WERI-Rb-1 (cell line): ENCODE measurements at regions not wholly inside any gene's neighbourhood (a gene's known extent, or its start where the extent isn't known, plus 50 kb on each side); places are given as distances from the start of the nearest gene placed in this dataset.

Experiments used
- DNase-seq: peaks from one replicate; pipeline ENCODE4 v3.0.0-alpha.2; 2020
- H3K27ac ChIP-seq: fragments of 250-450 bp; sonication (Bioruptor Pico); 2 replicates; pipeline ENCODE4 v1.5.1; 2020; ENCODE audit warnings: mild to moderate bottlenecking, moderate library complexity
- H3K27me3 ChIP-seq: fragments of 250-450 bp; sonication (Bioruptor Pico); 2 replicates; pipeline ENCODE4 v1.5.1; 2021; ENCODE audit warnings: mild to moderate bottlenecking, low read depth, moderate library complexity; ENCODE audit not compliant: insufficient read depth, severe bottlenecking
- H3K36me3 ChIP-seq: fragments of 250-450 bp; sonication (Bioruptor Pico); 2 replicates; pipeline ENCODE4 v1.5.1; 2020; ENCODE audit warnings: mild to moderate bottlenecking, moderate library complexity
- H3K4me3 ChIP-seq: 2 replicates; pipeline ENCODE4 v1.5.1; 2011; ENCODE audit warnings: low read depth, mild to moderate bottlenecking, control low read depth, low read length
- H3K9me3 ChIP-seq: fragments of 250-450 bp; sonication (Bioruptor Pico); 2 replicates; pipeline ENCODE4 v1.5.1; 2021; ENCODE audit warnings: mild to moderate bottlenecking, moderate library complexity; ENCODE audit not compliant: severe bottlenecking
- TF ChIP-seq, protein P1 (sequence below): IDR thresholded peaks from 2 replicates; pipeline ENCODE4 v1.5.1; 2011; ENCODE audit warnings: low read depth, mild to moderate bottlenecking, control low read depth, inconsistent platforms, low read length

DNA sequence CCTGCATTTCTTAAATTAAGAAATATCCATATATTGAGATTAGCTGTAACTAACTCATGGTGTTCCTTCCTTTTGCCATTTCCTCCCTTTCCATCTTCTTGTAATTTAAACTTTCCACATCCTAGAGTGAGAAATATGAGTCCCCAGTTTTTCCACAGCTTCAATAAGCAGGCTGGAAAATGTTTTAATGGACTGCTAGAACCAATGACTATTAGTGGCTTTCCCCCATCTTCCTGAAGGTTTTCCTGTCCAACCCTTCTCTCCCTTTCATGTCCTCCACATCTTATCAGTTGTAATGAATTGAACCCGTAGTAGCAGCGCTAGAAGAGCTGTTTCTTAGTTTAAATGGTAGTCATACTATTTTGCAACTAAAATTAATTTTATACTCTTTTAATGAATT is 145.7 kb downstream of the AHR start:
- H3K36me3 ChIP-seq, result no peaks in the 10 kb centered on the region
- H3K9me3 ChIP-seq, result peaks cover 3% of the 10 kb centered on the region
- no peak overlapping the region for H3K27ac ChIP-seq
- DNase-seq, result no peak
- no peaks in the 10 kb centered on the region for H3K27me3 ChIP-seq
- no peak overlapping the region for H3K4me3 ChIP-seq
- TF ChIP-seq, protein P1, sequence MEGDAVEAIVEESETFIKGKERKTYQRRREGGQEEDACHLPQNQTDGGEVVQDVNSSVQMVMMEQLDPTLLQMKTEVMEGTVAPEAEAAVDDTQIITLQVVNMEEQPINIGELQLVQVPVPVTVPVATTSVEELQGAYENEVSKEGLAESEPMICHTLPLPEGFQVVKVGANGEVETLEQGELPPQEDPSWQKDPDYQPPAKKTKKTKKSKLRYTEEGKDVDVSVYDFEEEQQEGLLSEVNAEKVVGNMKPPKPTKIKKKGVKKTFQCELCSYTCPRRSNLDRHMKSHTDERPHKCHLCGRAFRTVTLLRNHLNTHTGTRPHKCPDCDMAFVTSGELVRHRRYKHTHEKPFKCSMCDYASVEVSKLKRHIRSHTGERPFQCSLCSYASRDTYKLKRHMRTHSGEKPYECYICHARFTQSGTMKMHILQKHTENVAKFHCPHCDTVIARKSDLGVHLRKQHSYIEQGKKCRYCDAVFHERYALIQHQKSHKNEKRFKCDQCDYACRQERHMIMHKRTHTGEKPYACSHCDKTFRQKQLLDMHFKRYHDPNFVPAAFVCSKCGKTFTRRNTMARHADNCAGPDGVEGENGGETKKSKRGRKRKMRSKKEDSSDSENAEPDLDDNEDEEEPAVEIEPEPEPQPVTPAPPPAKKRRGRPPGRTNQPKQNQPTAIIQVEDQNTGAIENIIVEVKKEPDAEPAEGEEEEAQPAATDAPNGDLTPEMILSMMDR, result no peak

GRCh38 chr7:17444673-17445072 is 146.2 kb downstream of the AHR start:
- Histone ChIP-seq H3K9me3 (peaks cover 3% of the 10 kb centered on the region), H3K27ac (no peak overlapping the region), H3K36me3 (no peaks in the 10 kb centered on the region), H3K4me3 (no peak overlapping the region), H3K27me3 (no peaks in the 10 kb centered on the region)
- DNase-seq, result no peak
- TF ChIP-seq, protein P1, result no peak

DNA sequence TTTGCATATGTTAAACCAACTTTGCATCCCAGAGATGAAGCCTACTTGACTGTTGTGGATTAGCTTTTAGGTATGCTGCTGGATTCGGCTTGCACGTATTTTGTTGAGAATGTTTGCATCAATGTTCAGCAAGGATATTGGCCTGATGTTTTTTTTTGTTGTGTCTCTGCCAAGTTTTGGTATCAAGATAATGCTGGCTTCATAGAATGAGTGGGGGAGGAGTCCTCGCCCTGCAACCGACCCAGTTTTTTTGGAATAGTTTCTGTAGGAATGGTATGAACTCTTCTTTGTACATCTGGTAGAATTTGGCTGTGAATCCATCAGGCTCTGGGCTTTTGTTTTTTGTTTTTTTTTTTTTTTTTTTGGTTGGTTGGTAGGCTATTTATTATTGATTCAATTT is 147.9 kb downstream of the AHR start:
- Histone ChIP-seq H3K4me3 (no peak overlapping the region), H3K9me3 (peaks cover 3% of the 10 kb centered on the region), H3K27ac (no peak overlapping the region), H3K27me3 (no peaks in the 10 kb centered on the region), H3K36me3 (no peaks in the 10 kb centered on the region)
- TF ChIP-seq, protein P1, result no peak
- DNase-seq, result no peak

DNA sequence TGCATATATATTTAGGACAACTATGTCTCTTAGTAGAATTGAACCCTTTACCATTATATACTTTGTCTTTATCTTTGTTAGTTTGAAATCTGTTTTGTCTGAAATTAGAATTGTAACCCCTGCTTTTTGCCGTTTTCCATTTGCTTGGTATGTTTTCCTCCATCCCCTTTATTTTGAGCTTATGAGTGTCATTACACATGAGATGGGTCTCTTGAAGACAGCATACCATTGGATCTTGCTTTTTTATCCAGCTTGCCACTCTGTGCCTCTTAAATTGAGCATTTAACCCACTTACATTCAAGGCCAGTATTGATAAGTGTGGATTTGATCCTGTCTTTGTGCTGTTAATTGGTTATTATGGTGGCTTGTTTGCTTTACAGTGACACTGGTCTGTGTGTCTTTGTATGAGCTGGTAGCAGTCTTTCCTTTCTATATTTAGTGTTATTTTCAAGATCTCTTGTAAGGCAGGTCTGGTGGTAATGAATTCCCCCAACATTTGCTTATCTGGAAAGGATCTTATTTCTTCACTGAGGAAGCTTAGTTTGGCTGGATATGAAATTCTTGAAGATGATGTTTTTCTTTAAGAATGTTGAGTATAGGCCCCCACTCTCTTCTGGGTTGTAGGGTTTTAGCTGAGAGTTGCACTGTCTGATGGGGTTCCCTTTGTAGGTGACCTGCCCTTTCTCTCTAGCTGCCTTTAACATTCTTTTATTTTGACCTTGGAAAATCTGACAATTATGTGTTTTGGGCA is 149.5 kb downstream of the AHR start:
- TF ChIP-seq, protein P1, result no peak
- Histone ChIP-seq H3K9me3 (peaks cover 3% of the 10 kb centered on the region), H3K27ac (no peak overlapping the region), H3K27me3 (no peaks in the 10 kb centered on the region), H3K4me3 (no peak overlapping the region), H3K36me3 (no peaks in the 10 kb centered on the region)
- no peak for DNase-seq

DNA sequence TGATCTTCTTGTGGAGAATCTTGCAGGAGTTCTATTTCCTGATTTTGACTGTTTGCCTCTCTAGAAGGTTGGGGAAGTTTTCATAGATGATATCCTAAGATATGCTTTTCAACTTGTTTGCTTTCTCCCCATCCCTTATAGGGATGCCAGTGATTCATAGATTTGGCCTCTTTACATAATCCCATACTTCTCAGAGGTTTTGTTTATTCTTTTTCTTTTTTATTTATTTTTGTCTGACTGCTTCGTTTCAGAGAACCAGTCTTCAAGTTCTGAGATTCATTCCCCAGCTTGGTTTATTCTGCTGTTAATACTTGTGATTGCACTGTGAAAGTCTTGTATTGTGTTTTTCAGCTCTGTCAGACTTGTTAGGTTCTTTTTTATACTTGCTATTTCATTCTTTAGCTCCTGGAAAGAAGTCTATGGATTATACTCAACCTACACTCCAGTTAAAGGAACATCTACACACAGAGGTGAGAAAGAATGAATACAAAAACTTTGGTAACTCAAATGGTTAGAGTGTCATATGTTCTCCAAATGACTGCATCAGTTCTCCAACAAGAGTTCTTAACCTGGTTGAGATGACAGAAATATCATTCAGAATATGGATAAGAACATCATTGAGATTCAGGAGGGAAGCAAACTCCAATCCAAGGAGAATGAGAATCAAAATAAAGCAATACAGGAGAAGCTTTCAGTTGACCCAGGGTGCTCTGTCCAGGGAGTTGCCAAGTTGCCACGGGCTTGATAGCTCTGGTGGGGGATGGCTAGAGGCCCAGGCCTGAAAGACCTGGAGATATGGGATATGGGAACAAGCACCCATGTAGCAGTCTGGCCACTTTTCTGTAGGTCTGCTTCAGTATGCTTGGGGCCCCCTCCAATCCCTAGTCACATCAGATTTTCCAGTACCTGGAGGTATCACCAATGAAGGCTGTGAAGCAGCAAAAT is 150.3 kb downstream of the AHR start:
- Histone ChIP-seq H3K27ac (no peak overlapping the region), H3K36me3 (no peaks in the 10 kb centered on the region), H3K4me3 (no peak overlapping the region), H3K9me3 (peaks cover 3% of the 10 kb centered on the region), H3K27me3 (no peaks in the 10 kb centered on the region)
- no peak for DNase-seq
- TF ChIP-seq, protein P1, result no peak
